ENCODE measurements at regions not wholly inside any gene's neighbourhood (a gene's known extent, or its start where the extent isn't known, plus 50 kb on each side); places are given as distances from the start of the nearest gene placed in this dataset.

DNA sequence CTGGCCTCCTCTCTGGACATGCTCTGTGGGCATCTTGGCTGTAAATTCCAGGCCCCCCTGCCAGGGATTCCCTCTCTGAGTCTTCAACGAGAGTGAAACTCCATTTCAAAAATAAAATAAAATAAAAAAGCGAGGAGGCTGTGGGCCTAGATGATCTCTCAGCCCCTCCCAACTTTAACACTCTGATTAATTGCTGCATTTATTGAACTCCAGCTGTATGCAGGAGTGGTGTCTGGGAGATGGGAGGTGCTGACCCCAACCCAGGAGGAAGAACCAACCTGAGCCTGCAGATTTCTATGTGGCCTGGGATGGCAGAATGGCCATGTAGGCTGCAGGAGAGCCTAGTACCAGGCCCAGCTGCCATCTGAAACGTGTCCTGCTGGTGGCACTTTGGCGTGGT is 154.5 kb upstream of the IER5L start:
- Histone ChIP-seq H3K36me3 (ENCODE audit: low read depth, low read length) (no peaks in the 10 kb centered on the region), H3K4me3 (ENCODE audit: low read length) (no peak overlapping the region), H4K20me1 (ENCODE audit: low read length) (no peaks in the 10 kb centered on the region), H3F3A (ENCODE audit: low read length, unreplicated experiment) (no peaks in the 10 kb centered on the region), H3K9ac (ENCODE audit: low read length) (no peak overlapping the region), H3K4me1 (ENCODE audit: insufficient read depth, low read length) (peaks cover 18% of the 10 kb centered on the region), H3K79me2 (ENCODE audit: low read length) (no peaks in the 10 kb centered on the region), H3K9me2 (replicated peaks; ENCODE audit: low read length) (no peaks in the 10 kb centered on the region), H3K9me3 (ENCODE audit: low read length) (no peaks in the 10 kb centered on the region), H3K27ac (ENCODE audit: low read length) (no peak overlapping the region), H3K27me3 (ENCODE audit: low read length) (no peaks in the 10 kb centered on the region), H2AFZ (ENCODE audit: low read length) (no peak overlapping the region), H3K4me2 (ENCODE audit: low read length) (no peak overlapping the region)
- DNase-seq (no peak), ATAC-seq (no peak)
- POLR2A ChIA-PET (ENCODE audit: unreplicated experiment), result no interaction called here
- intact Hi-C loops (cut with micrococcal nuclease), result loop anchor here (10.0 kb wide), 1 partner anchor 158 kb away; the partner anchor contains the start of gene IER5L
- CTCF ChIA-PET, result no interaction called here
- BruUV-seq (replicated peaks), result no TSS peak
- no peak for TF ChIP-seq EZH2phosphoT487 (IDR thresholded peaks at IDR 0.05; ENCODE audit: borderline replicate concordance, low read length)
- TF ChIP-seq, protein P1, sequence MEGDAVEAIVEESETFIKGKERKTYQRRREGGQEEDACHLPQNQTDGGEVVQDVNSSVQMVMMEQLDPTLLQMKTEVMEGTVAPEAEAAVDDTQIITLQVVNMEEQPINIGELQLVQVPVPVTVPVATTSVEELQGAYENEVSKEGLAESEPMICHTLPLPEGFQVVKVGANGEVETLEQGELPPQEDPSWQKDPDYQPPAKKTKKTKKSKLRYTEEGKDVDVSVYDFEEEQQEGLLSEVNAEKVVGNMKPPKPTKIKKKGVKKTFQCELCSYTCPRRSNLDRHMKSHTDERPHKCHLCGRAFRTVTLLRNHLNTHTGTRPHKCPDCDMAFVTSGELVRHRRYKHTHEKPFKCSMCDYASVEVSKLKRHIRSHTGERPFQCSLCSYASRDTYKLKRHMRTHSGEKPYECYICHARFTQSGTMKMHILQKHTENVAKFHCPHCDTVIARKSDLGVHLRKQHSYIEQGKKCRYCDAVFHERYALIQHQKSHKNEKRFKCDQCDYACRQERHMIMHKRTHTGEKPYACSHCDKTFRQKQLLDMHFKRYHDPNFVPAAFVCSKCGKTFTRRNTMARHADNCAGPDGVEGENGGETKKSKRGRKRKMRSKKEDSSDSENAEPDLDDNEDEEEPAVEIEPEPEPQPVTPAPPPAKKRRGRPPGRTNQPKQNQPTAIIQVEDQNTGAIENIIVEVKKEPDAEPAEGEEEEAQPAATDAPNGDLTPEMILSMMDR (conservative IDR thresholded peaks at IDR 0.05; ENCODE audit: low read depth, low read length), result no peak
- TF ChIP-seq EZH2 (IDR thresholded peaks at IDR 0.05; ENCODE audit: low read length, unreplicated experiment), result no peak

DNA sequence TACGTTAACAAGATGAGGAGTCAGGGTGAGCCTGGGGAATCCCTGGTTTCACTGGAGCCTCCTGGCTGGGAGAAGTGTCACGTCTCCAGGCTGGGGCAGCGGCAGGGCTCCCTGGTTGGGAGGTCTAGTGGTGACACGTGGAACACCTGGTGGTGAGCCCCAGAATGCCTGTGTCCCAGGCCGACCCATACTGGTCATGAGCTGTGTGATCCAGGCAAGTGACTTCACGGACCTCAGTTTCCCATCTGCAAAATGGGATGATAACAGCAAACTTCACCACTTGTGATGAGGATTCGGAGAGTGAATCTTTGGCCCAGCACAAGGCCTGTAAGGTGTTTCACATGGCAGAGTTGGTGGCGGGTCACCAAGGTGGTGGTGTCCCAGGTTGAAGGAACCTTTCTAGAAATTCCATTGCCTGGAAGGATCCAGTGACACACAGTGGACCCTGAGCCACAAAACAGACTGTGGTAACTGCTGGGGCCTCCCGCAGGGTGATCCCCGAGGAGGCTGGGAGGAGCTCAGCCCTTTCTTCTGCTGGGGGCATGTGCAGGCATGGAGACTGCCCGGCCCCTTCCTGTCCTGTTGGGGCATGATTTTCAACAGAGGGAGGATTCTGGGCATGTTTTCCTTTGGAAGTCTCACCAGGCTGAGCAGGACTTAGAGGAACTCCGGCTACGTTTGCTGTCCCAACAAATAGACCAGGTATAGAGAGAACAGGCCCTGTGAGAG is 153.9 kb upstream of the IER5L start:
- ATAC-seq (no peak), DNase-seq (no peak)
- ChIA-PET POLR2A (ENCODE audit: unreplicated experiment) (no interaction called here), CTCF (no interaction called here)
- BruUV-seq (replicated peaks), result no TSS peak
- no peak overlapping the region for H3K4me2 ChIP-seq (ENCODE audit: low read length)
- H4K20me1 ChIP-seq (ENCODE audit: low read length), result no peaks in the 10 kb centered on the region
- no peaks in the 10 kb centered on the region for H3K27me3 ChIP-seq (ENCODE audit: low read length)
- no peak overlapping the region for H2AFZ ChIP-seq (ENCODE audit: low read length)
- H3K79me2 ChIP-seq (ENCODE audit: low read length), result no peaks in the 10 kb centered on the region
- TF ChIP-seq, protein P1 (conservative IDR thresholded peaks at IDR 0.05; ENCODE audit: low read depth, low read length), result no peak
- no peak overlapping the region for H3K9ac ChIP-seq (ENCODE audit: low read length)
- no peak overlapping the region for H3K4me3 ChIP-seq (ENCODE audit: low read length)
- no peaks in the 10 kb centered on the region for H3K9me3 ChIP-seq (ENCODE audit: low read length)
- H3F3A ChIP-seq (ENCODE audit: low read length, unreplicated experiment), result no peaks in the 10 kb centered on the region
- intact Hi-C loops (cut with micrococcal nuclease), result loop anchor here (10.0 kb wide), 1 partner anchor 157 kb away; the partner anchor contains the start of gene IER5L
- no peaks in the 10 kb centered on the region for H3K36me3 ChIP-seq (ENCODE audit: low read depth, low read length)
- no peaks in the 10 kb centered on the region for H3K9me2 ChIP-seq (replicated peaks; ENCODE audit: low read length)
- H3K27ac ChIP-seq (ENCODE audit: low read length), result no peak overlapping the region
- H3K4me1 ChIP-seq (ENCODE audit: insufficient read depth, low read length), result peaks cover 18% of the 10 kb centered on the region

DNA sequence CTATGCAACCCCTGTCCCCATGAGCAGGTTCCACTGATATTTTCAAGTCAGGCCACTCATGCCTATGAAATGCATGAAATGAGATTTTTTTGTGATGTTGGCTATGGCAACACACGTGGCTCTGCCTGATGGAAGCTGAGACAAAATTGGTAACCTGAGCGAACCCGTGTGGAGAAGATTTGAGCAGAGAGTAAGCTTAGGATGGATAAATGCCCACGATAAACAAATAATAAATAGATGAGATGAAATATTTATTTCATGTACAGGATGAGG is 153.4 kb upstream of the IER5L start:
- Histone ChIP-seq H3K9me3 (ENCODE audit: low read length) (no peaks in the 10 kb centered on the region), H3K79me2 (ENCODE audit: low read length) (no peaks in the 10 kb centered on the region), H3K4me2 (ENCODE audit: low read length) (no peak overlapping the region), H3K36me3 (ENCODE audit: low read depth, low read length) (no peaks in the 10 kb centered on the region), H2AFZ (ENCODE audit: low read length) (no peak overlapping the region), H3K27ac (ENCODE audit: low read length) (no peak overlapping the region), H3K4me1 (ENCODE audit: insufficient read depth, low read length) (peaks cover 18% of the 10 kb centered on the region), H3K4me3 (ENCODE audit: low read length) (no peak overlapping the region), H3F3A (ENCODE audit: low read length, unreplicated experiment) (no peaks in the 10 kb centered on the region), H3K9me2 (replicated peaks; ENCODE audit: low read length) (no peaks in the 10 kb centered on the region), H4K20me1 (ENCODE audit: low read length) (no peaks in the 10 kb centered on the region), H3K9ac (ENCODE audit: low read length) (no peak overlapping the region), H3K27me3 (ENCODE audit: low read length) (no peaks in the 10 kb centered on the region)
- intact Hi-C loops (cut with micrococcal nuclease), result loop anchor here (10.0 kb wide), 1 partner anchor 157 kb away; the partner anchor contains the start of gene IER5L
- CTCF ChIA-PET, result no interaction called here
- POLR2A ChIA-PET (ENCODE audit: unreplicated experiment), result no interaction called here
- ATAC-seq (no peak), DNase-seq (no peak)
- BruUV-seq (replicated peaks), result no TSS peak
- TF ChIP-seq, protein P1 (conservative IDR thresholded peaks at IDR 0.05; ENCODE audit: low read depth, low read length), result no peak
- TF ChIP-seq EZH2phosphoT487 (IDR thresholded peaks at IDR 0.05; ENCODE audit: borderline replicate concordance, low read length) (no peak), EZH2 (IDR thresholded peaks at IDR 0.05; ENCODE audit: low read length, unreplicated experiment) (no peak)

Measured in PC-3 (cell line).